Calu3 (cell line): ENCODE measurements at regions not wholly inside any gene's neighbourhood (a gene's known extent, or its start where the extent isn't known, plus 50 kb on each side); places are given as distances from the start of the nearest gene placed in this dataset.

Experiments
- BruUV-seq: library from RNA; stranded (reverse); fragments of 400-500 nt; replicated peaks from 2 replicates; lab custom pipeline; 2021; lab: Mats Ljungman, UMichigan
- CTCF ChIA-PET: fragments of 300-600 bp; sonication (Branson Sonifier 250); formaldehyde crosslinking; loops from one replicate; lab custom pipeline; 2022; ENCODE audit warnings: antibody characterized with exemption; lab: Charles Lee
- DNase-seq: peaks from one replicate; pipeline ENCODE4 v3.0.0; 2022
- H3K27ac Mint-ChIP-seq: one replicate; pipeline ENCODE4 v1.8.0; 2022; ENCODE audit warnings: mixed read lengths; ENCODE audit not compliant: unreplicated experiment
- H3K27me3 Mint-ChIP-seq: one replicate; pipeline ENCODE4 v1.8.0; 2022; ENCODE audit warnings: mixed read lengths; ENCODE audit not compliant: unreplicated experiment
- H3K36me3 Mint-ChIP-seq: one replicate; pipeline ENCODE4 v1.8.0; 2022; ENCODE audit warnings: mild to moderate bottlenecking, moderate library complexity, mixed read lengths; ENCODE audit not compliant: insufficient read depth, unreplicated experiment
- H3K4me1 Mint-ChIP-seq: one replicate; pipeline ENCODE4 v1.8.0; 2022; ENCODE audit warnings: mild to moderate bottlenecking, low read depth, mixed read lengths; ENCODE audit not compliant: unreplicated experiment
- H3K4me3 Mint-ChIP-seq: one replicate; pipeline ENCODE4 v1.8.0; 2022; ENCODE audit warnings: mild to moderate bottlenecking, low read depth, moderate library complexity, mixed read lengths; ENCODE audit not compliant: unreplicated experiment
- H3K9me3 Mint-ChIP-seq: one replicate; pipeline ENCODE4 v1.8.0; 2022; ENCODE audit warnings: low read depth, mixed read lengths; ENCODE audit not compliant: unreplicated experiment
- CTCF ChIP-seq: fragments of 200-600 bp; IDR thresholded peaks from one replicate; pipeline ENCODE4 v1.8.0; 2022; ENCODE audit warnings: antibody characterized with exemption; ENCODE audit not compliant: unreplicated experiment
- intact Hi-C: fragments of 100-400 bp; cut with micrococcal nuclease; formaldehyde crosslinking; loops from one replicate; pipeline ENCODE4 v1.10.0; 2022; ENCODE audit not compliant: unreplicated experiment

DNA sequence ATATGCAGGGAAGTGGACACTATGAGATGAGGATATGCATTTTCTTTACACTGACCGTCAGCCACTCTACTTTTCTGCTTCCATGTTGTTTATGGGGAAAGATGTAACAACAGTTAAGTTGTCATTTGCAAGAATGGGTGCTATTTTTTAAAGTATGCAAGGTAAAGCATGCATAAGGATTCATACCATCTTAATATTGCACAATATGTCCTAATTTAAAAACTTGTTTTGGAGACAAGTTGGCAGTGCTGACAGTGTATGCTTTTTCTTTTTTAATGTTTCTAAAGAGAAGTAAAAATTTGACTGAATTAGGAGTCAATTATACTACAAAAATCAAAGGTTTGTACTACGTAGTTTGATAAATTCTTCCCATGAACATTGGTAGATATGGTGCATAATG is 435.4 kb downstream of the MMUT start:
- H3K4me3 Mint-ChIP-seq = no peak overlapping the region
- no peak for TF ChIP-seq CTCF
- H3K36me3 Mint-ChIP-seq = no peaks in the 10 kb centered on the region
- DNase-seq = no peak
- H3K4me1 Mint-ChIP-seq = no peaks in the 10 kb centered on the region
- intact Hi-C loops = no loop called here
- H3K27ac Mint-ChIP-seq = no peak overlapping the region
- CTCF ChIA-PET = no interaction called here
- H3K27me3 Mint-ChIP-seq = no peaks in the 10 kb centered on the region
- BruUV-seq = no TSS peak
- peaks cover 3% of the 10 kb centered on the region for H3K9me3 Mint-ChIP-seq

DNA sequence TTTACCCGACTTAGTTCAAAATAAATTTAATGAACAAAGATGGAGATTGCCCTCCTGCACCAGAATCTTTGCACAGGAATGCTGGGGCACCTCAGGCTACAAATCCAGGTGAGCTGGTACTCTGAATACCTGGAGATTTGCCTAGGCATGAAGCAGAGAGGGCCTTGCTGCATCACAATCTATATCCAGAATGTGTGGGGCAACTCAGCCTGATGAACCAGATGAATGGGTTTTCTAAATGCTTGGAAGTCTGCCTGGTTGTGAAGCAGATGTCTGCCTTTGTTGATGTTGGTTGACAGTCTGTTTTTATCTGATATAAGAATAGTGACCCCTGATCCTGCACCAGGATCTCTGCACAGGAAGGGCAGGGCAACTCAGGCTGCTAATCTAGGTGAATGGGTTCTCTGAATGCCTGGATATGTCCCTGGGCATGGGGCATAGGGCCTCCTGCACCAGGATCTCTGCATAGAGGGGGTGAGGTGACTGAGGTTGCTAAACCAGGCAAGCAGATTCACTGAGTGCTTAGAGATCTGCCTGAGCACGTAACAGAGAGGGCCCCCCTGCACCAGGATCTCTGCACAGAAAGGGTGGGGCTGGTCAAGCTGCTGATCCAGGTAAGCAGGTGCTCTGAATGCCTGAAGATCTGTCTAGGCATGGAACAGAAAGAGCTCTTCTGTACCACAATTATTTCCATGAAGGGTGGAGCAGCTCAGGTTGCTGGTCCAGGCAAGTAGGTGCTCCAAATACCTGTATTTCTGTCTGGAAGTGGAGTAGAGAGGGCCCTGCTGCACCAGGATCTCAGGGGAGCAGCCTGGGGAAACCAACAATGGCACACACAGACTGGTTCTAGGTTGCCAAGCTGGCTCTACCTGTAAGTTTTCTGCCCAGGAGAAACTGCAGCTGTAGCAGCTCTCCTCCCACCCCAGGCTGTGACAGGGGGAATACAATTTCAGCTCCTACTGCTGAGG is 437.5 kb downstream of the MMUT start:
- CTCF ChIA-PET = no interaction called here
- no TSS peak for BruUV-seq
- H3K4me1 Mint-ChIP-seq = no peaks in the 10 kb centered on the region
- no peak for TF ChIP-seq CTCF
- no peak overlapping the region for H3K27ac Mint-ChIP-seq
- H3K36me3 Mint-ChIP-seq = no peaks in the 10 kb centered on the region
- peaks cover 9% of the 10 kb centered on the region for H3K9me3 Mint-ChIP-seq
- no peaks in the 10 kb centered on the region for H3K27me3 Mint-ChIP-seq
- no peak for DNase-seq
- intact Hi-C loops = no loop called here
- H3K4me3 Mint-ChIP-seq = no peak overlapping the region

- intact Hi-C loops = no loop called here
- Mint-ChIP-seq H3K36me3 (no peaks in the 10 kb centered on the region), H3K4me3 (no peak overlapping the region), H3K9me3 (no peaks in the 10 kb centered on the region), H3K27me3 (no peaks in the 10 kb centered on the region), H3K4me1 (no peaks in the 10 kb centered on the region), H3K27ac (no peak overlapping the region)
- BruUV-seq = no TSS peak
- DNase-seq = no peak
- CTCF ChIA-PET = no interaction called here
- no peak for TF ChIP-seq CTCF
Measured at GRCh38 chr6:49004801-49005200, 458.3 kb downstream of the MMUT start.

GRCh38 chr6:49003348-49003747 is 459.7 kb downstream of the MMUT start:
- Mint-ChIP-seq H3K9me3 (no peaks in the 10 kb centered on the region), H3K36me3 (no peaks in the 10 kb centered on the region), H3K4me1 (no peaks in the 10 kb centered on the region), H3K27me3 (no peaks in the 10 kb centered on the region), H3K4me3 (no peak overlapping the region), H3K27ac (no peak overlapping the region)
- no peak for TF ChIP-seq CTCF
- no TSS peak for BruUV-seq
- intact Hi-C loops = no loop called here
- CTCF ChIA-PET = no interaction called here
- DNase-seq = no peak
